GM19467 (cell line): ENCODE measurements at regions not wholly inside any gene's neighbourhood (a gene's known extent, or its start where the extent isn't known, plus 50 kb on each side); places are given as distances from the start of the nearest gene placed in this dataset.

Experiments used
- ATAC-seq: cut with Tn5 transposase; IDR thresholded peaks from one replicate; pipeline ENCODE4 v1.9.1; 2021; ENCODE audit warnings: mild to moderate bottlenecking, moderate library complexity; ENCODE audit not compliant: unreplicated experiment

DNA sequence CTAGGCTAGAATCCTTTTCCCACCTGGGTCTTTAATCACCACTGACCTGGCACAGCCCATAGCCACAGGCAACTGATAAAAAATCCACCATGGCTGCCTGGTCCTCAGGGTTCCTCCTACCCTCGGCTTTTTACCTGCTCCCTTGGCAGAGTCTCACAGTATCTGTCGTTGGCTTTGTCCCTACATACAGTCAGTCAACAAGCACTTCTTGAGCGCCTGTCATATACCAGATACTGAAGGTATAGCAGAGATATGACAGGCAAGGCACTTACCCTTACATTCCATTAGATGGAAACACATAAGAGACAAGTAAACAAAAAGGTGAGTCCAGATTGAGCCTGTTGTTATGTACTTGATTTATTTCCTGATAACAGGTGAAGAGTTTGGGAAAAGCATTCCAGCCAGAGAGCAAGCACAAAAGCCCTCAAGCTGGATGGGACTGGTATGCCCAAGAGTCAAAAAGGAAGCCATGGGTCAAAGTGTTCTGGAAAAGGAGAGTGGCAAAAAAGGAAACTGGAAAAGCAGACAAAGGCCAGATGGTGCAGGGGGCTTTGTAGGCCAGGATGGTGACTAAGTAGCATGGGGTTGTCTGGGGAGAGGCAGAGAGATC, 247.0 kb downstream of the CHD9NB start:
- ATAC-seq, result no peak

DNA sequence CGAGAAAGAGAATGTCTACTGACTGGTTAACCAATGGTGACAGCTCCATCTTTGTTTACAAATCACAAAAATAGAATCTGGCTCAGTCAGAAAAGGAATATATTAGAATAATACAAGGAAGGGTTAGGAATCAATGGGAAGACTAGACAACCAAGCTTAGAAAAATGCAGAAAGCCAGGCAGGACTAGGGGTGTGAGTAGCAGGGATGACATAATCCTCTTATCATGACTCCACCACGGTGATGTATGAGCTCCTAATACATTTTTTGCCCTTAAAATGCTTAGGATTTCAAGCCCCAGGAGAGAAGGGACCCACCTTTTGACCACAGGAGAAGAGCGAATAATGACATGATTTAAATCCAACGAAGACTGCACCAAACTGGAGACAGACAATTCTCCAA, 252.3 kb downstream of the CHD9NB start:
- ATAC-seq, result no peak

DNA sequence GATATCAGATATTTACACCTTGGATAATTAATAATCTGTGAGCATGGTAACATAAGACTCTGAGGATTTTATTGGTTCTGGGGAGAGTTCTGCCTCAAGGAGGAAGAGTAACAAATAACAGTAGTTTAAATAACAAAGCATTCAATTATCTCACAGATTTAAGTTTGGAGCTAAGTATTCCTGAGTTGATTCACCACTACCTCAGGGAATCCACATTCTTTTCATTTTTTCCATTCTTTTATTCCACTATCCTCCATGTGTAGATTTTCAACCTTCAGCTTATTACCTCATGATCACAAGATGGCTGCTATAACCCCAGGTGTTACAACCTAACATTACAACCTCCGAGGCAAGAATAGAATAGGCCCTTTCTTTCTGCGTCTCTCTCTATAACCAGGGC, 252.2 kb upstream of the TOX3 start:
- no peak for ATAC-seq

DNA sequence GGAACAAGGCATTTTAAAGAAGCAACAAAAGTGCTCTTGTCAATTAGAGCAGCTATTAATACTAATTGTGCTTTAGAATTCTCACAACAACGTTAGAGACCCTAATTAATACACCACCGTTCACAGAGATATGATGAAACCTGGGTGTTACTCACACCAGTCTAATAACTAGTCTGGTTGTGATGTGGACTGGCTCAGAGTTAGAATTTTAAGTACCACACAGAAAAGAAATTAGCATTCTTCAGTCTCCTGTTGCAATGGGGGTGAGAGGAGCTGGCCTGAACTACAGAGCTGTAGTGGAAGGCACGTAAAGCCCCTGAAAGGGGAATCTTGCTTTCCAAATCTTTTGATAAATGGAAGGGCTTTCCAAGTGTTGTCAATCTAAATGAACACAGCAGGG, 240.8 kb upstream of the TOX3 start:
- no peak for ATAC-seq

DNA sequence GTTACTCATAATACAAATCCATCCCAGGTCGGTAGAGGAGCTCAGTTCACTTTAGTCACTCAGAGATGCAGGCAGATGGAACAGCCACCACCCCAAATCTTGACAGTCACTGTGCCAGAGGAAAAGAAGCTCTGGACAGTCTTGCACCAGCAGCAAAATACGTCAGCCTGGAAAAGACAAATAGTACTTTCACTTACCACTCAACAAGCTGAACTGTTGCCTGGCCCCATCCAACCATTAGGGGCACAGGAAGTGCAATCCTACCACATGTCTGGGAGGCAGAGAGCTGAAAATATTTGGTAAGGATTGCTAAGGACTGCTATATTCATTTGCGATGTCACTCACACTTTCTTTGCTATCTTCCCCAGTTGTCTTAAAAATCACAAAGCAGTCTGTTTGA, 239.1 kb upstream of the TOX3 start:
- ATAC-seq, result no peak

DNA sequence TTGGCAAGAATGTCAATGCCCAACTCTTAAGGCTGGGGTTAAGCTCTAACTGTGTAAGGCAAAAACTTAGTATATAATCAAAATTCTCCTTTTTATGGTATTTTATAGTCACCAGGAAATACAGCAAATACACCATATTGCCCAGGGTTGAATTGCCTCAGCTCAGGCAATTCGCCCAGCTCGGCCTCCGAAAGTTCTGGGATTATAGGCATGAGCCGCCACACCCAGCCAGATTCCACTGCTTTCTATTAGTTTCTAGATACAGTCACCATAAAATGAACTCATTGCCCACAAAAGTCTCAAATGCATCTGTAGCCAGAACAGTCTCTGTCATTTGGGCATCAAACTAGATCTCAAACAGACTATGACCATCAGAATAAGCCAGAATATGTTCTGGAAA, 238.7 kb upstream of the TOX3 start:
- no peak for ATAC-seq

DNA sequence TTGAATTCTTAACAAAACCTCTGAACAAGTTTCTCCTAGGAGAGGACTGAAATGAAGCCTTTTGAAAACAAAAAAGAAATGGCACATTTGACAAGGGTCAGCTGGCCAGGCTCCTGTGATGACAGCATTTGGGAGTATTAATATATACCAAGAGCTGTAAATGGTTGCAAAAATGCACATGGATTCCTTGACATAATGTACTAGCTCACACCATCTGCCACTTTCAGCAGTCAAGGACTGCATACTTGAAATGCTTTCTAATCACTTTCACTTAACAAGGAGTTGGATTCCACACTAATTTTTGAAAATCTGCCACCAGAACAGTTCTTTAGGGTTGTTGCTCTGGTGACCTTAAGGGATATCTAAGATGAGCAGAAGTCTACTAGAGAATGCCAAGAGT, 236.7 kb upstream of the TOX3 start:
- ATAC-seq, result no peak

DNA sequence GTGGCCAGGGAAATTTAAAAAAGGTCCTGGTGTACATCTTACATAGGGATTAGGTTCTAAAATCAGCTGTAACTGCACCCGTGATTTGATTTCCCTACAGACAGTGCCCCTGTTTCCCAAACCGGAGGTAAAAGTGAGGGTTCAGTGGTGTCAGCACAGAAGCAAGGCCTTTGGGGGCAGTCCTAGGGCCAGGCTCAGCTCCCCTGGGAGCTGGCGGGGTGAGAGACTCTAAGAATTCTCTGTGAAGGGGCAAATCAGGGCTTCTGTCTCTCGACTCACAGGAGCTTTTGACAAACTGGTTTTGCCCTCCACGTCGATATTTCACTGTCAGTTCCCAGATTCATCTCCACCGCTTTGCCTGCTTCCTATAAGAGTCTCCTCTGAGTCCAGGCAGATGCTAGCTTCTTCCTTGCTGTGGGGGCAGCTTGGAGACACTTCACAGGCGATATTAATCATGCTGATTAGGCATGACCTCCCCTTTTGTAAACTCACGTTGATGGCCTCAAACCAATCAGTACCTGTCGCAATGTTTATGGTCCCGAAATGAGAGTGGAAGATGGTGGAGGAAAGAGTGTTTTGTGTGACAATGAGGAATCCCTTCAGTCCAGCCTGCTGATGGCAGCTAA, 234.2 kb upstream of the TOX3 start:
- ATAC-seq, result no peak

DNA sequence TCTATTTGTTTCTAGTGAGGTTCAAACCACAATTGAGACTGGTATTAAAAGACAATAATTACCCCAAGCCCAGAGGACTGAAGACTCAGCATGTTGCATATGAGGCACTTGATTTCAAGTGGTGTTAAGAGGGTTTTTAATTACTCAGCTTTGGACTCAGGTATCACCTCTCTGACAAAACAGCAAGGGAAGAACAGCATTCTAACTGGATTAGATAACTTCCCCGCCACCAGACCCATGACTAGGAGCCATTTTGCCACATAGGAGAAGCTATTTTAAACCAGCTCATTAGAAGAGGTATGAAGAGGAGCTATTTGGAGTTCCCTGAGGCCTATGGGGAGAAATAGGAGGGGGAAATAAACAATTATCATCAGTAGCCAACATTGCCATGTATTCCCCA, 226.1 kb upstream of the TOX3 start:
- no peak for ATAC-seq

DNA sequence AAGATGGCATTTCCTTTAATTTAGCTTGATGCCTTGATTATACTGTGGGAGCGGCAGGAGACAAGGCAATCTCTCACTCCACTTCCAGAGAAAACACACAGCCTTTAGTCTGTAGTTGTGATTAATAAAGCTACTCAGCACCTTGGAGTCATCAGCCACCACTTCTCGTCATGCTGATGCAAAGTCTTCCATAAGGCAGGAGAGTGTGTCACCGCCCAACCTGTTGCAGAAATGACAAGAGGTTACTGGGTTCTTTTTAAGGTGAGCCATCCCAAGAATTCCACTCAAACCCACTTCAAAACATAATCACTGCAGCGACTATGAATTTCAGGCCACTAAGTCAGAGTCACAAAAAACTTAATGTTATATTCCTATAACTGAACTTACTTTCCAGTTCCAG, 223.9 kb upstream of the TOX3 start:
- ATAC-seq, result no peak

DNA sequence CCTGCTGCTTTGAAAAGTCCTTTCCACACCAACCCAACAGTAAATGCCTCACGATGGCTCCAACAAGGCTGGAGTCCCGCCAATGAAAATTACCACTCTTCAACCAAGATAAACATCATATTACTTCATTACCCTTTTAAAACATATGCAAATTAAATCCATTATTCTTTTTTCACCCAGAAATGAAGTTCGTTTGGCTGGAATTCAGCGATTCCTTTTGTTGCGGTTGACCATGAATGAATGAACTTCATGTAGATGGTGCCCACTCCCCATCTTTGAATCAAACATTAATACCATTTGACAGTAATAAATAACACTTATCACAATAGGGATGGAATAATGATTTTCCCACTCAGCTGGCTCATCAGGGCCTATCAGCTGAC, 211.5 kb upstream of the TOX3 start:
- ATAC-seq, result no peak

DNA sequence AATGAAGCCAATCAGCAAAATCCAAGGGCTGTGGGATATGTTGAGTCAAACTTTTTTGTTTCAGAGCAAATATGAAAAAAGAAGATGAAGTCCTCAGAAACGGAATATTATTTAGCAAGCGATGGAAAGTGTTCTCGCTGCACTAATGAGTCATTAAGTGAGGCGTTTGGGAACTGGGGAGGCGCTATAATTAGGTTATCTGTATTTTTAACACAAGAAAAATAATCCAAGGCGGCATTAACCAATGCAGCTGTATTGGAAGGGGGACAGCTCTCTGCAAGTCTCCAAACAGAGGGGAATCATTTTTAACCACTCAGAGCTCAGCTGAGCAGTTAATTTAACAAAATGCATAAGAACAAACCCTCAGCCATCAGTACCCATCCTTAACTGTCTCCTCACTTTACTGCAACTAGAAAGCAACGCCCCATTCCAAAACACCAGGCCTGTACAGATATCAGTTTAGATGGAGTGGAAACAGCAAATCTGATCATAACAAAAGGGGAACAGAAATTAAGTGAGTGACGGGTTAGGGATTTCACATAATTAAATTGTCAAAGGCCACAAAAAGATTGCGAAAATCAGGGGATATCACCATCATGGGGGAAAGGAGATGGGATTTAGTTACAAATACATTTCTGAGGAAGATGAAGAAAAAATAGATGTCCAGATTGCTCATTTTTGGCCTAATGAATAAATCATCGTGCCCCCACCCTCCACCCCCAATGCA, 211.0 kb upstream of the TOX3 start:
- no peak for ATAC-seq

DNA sequence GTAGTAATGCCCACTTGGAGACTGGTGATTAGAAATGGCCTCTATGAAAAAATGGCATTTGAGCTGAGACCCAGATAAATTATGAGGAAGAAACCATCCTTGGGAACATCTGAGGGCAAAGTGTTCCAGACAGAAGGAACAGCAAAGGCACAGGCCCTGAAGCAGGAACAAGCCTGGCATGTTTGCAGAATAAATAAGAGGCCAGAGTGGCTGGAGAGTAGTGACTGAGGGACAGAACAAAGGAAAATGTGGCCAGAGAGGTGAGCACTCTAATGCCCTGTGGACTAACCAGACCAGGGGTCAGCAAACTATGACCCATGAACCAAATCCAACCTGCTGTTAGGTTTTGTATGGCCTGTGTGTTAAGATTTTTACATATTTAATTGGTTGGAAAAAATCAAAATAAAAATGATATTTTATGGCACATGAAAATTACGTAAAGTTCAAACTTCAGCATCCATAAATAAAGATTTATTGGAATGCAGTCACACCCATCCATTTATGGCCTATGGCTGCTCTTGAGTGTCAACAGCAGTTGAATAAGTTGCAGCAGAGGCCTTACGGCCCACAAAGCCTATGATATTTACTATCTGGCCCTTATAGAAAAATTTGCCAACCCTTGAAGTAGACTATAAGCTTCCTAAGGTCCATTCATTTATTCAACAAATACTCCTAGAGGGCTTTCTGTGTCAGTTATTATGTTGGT, 210.0 kb upstream of the TOX3 start:
- ATAC-seq, result no peak

DNA sequence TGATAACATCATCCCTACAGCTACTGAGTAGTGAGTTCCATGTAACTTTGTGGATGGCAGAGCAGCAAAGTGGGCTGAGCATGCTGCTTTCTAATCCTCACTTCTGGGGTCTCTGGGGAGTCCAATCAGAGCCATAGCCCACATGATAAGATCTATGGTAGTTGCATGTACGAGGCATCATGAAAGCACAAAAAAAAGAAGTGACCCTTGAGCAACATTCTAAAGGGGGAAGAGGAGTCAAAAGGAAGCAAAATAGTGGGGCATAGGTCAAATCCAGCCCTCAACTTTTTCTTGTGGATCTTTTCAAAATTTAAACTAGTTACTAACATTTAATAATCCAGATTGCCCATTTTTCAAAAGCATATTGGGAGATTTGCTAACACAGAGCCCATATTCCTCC, 208.5 kb upstream of the TOX3 start:
- ATAC-seq, result no peak

DNA sequence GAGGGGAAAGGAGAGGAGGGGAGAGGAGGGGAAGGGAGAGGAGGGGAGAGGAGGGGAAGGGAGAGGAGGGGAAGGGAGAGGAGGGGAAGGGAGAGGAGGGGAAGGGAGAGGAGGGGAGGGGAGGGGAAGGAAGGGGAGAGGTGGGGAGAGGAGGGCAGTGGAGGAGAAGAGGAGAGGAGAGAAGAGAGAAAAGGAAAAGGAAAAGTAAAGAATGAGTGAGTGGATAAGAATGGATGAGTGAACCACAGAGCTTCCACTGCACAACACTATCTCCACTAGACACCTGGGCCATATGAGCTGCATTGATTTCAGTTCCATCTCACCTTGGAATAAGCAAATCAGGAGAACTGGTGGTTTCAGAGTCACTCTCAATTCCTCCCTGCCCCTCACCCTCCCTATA, 204.1 kb upstream of the TOX3 start:
- no peak for ATAC-seq

DNA sequence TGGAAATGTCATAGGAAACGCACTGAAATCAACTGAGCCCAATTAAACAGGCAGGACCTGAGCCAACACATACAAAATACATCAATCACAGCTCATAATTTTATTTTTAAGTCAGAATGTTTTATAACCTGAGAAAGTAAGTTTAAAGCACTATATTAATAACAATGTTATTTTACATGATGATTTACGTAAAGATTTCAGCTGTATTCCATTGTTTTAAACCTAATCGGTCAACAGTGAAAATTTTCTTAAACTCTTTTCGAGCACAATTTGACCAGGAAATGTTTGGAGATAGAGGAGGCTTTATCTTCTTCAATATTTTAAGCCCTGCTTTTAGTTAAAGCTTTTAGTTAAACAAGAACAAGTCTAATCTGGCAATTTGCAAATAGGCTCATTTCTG, 201.8 kb upstream of the TOX3 start:
- ATAC-seq, result no peak

DNA sequence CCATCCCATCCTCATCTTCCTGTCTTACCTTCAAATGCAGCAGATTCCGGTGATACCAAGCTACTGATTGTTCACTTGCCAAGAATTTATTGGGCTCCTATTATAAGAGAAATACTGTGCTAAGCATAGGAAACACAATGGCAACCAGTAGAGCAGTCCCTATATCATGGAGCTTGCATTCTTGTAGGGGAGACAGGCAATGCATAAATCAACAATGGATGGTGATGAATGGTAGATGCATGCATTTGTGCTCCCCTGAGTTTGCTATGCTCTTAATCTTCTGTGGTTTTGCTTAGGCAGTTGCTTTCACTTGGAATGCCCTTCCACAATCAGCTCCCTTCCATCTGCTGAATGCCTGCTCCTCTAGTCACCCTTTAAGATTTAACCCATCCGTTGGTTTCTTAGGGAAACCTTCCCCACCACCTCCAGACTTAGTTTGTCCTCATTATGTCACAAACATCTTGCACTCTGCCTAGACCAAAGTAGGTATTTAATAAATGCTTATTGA, 200.2 kb upstream of the TOX3 start:
- no peak for ATAC-seq

DNA sequence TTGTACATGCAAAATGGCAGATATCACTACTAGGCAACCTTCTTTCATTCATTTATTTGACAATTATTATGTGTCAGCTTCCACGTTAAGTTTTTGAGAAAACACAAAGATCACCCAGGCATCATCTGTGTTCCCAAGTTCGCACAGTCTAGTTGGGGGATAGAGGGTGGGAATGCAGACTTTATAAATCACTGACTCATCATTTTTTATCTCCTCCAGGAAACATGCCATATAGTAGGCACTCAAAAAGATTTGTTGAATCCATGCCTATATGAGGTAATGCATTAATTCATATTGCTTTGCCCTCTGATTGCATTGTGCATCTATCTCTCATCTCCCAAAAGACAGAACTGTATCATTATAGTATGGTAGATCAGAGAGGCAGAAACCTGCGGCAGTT, 196.8 kb upstream of the TOX3 start:
- no peak for ATAC-seq

DNA sequence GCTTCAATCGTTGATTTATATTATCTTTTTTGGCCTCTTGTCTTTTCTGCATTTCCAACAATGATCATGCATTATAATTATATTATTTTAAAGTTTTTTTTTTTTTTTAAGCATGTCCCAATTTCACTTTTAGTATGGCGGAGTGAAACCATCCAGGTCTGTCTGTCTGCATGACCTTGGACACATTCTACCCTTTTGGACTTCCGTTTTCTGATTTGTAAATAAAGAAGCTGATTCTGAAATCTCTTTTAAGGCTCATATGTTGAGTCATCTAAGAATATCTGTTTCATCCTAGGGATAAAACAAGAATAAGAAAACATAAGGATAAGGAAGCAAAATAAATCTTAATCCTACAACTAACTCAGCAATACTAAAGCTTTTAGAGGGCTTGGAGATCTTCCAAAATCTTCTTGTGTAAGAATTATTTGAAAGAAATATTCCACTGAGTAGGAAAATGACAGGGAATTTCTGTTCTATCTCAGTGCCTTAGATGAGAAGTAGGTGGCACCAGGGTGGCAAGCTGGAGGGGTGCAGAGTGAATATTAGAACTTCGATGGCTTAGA, 195.7 kb upstream of the TOX3 start:
- ATAC-seq, result no peak

DNA sequence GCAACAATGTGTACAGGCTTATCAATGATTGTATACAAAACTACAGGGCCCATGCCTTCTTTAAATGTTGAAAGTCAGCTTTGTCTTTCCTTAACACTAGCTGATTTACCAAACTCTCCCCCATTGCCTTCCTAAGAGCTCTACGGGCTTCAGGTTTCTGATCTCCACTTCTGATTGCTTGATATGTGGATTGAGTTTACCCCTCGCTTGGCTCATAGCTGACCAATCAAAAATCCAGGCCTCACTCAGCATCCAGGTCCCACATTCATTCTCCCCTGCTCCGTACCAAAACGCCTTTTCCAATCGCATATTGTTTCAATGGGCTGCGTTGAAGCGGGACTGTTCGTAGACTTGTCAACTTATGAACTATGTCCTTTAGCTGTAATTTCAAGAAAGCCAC, 195.1 kb upstream of the TOX3 start:
- ATAC-seq, result no peak

DNA sequence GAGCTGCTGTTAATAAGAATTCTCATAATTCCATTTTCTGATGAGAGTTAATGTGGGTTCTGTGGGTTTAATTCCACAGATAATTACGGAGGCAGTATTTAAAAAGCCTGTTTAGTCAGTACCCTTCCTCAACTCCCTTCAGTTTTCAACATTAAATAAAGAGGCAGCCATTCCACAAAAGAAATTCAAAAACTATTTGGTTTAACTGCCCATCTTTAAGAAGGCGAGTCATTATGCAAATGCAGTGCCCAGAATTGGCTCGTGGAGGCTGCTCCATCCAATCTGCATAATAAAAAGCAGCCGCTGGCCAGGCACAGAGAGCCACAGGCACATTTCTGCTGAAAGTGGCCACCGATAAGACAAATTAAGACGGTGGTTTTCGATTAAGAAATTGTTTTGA, 194.4 kb upstream of the TOX3 start:
- no peak for ATAC-seq

DNA sequence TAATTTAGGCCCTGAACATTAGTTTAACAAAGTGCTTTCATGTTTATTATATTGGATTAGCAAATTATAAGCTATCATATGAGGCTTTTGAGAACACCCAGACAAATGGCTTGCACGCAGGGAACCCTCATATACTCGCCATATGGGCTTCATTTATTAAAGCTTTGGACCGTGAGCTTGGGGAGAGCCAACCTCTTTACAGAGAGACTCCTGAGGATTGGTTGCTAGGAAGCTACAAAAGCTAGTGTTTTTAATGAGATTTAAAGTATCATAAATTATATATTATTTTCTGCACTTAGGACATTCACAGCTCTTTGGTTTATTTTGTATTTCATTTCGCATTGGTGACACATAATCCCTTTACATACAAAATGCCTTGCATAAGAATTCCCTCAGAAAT, 193.8 kb upstream of the TOX3 start:
- ATAC-seq, result no peak
